HL-60 (cell line): ENCODE measurements at regions not wholly inside any gene's neighbourhood (a gene's known extent, or its start where the extent isn't known, plus 50 kb on each side); places are given as distances from the start of the nearest gene placed in this dataset.

ENCODE experiments used
- DNase-seq, 2 experiments: peaks; one replicate each; pipeline ENCODE4 v3.0.0-alpha.2; 2010 to 2020; ENCODE audit warnings: low read depth in 1 of 2, low spot score in 1 of 2
- H3K27ac ChIP-seq: fragments of 250-450 bp; sonication (Bioruptor Pico); replicated peaks from 2 replicates; pipeline ENCODE4 v1.5.1; 2020; ENCODE audit warnings: mild to moderate bottlenecking, moderate library complexity
- H3K27me3 ChIP-seq: fragments of 250-450 bp; sonication (Bioruptor Pico); 2 replicates; pipeline ENCODE4 v1.5.1; 2021; ENCODE audit warnings: mild to moderate bottlenecking, moderate library complexity; ENCODE audit not compliant: insufficient read depth, poor library complexity, severe bottlenecking
- H3K4me3 ChIP-seq: replicated peaks from 2 replicates; pipeline ENCODE4 v1.5.1; 2011; ENCODE audit warnings: mild to moderate bottlenecking, control low read depth, low read length; ENCODE audit not compliant: insufficient read depth
- GABPA ChIP-seq: IDR thresholded peaks from 2 replicates; pipeline ENCODE4 v1.6.1; 2012; ENCODE audit warnings: low read depth
- POLR2AphosphoS5 ChIP-seq: IDR thresholded peaks from 2 replicates; pipeline ENCODE4 v1.6.1; 2012; ENCODE audit warnings: low read depth
- SPI1 ChIP-seq: IDR thresholded peaks from 2 replicates; pipeline ENCODE4 v1.6.1; 2012; ENCODE audit warnings: low read depth, mild to moderate bottlenecking, borderline replicate concordance
- TF ChIP-seq, protein P1 (sequence below): IDR thresholded peaks from 2 replicates; pipeline ENCODE4 v1.6.1; 2012; ENCODE audit warnings: low read depth; ENCODE audit not compliant: insufficient replicate concordance
- TF ChIP-seq, protein P2 (sequence below): IDR thresholded peaks from one replicate; pipeline ENCODE4 v1.5.1; 2011; ENCODE audit warnings: low read length, control low read depth, inconsistent platforms; ENCODE audit not compliant: insufficient read depth

DNA sequence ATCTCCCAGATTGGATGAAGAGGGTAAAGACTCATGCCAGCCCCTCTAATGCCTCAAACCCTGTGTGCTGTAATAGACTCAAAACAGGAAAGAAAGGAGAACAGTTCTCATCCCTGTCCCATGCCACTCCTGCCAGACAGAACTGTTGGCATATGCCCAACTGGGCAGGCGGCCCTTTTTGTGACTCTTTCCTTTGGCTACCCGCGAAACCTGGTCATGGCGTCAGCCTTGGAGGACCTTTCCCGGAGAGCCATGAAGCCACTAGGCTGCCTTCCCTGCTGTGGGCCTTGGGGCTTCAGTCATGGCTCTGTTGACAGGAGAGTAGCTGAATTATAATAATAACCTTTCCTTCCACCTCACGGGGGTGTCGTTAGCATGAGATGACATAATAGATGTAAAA, 75.9 kb upstream of the SEMA6A start:
- no peak overlapping the region for H3K27ac ChIP-seq
- DNase-seq = no peak
- no peaks in the 10 kb centered on the region for H3K27me3 ChIP-seq
- no peak overlapping the region for H3K4me3 ChIP-seq
- TF ChIP-seq POLR2AphosphoS5 (no peak), SPI1 (no peak), GABPA (no peak)
- TF ChIP-seq, protein P1, sequence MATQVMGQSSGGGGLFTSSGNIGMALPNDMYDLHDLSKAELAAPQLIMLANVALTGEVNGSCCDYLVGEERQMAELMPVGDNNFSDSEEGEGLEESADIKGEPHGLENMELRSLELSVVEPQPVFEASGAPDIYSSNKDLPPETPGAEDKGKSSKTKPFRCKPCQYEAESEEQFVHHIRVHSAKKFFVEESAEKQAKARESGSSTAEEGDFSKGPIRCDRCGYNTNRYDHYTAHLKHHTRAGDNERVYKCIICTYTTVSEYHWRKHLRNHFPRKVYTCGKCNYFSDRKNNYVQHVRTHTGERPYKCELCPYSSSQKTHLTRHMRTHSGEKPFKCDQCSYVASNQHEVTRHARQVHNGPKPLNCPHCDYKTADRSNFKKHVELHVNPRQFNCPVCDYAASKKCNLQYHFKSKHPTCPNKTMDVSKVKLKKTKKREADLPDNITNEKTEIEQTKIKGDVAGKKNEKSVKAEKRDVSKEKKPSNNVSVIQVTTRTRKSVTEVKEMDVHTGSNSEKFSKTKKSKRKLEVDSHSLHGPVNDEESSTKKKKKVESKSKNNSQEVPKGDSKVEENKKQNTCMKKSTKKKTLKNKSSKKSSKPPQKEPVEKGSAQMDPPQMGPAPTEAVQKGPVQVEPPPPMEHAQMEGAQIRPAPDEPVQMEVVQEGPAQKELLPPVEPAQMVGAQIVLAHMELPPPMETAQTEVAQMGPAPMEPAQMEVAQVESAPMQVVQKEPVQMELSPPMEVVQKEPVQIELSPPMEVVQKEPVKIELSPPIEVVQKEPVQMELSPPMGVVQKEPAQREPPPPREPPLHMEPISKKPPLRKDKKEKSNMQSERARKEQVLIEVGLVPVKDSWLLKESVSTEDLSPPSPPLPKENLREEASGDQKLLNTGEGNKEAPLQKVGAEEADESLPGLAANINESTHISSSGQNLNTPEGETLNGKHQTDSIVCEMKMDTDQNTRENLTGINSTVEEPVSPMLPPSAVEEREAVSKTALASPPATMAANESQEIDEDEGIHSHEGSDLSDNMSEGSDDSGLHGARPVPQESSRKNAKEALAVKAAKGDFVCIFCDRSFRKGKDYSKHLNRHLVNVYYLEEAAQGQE = no peak
- TF ChIP-seq, protein P2, sequence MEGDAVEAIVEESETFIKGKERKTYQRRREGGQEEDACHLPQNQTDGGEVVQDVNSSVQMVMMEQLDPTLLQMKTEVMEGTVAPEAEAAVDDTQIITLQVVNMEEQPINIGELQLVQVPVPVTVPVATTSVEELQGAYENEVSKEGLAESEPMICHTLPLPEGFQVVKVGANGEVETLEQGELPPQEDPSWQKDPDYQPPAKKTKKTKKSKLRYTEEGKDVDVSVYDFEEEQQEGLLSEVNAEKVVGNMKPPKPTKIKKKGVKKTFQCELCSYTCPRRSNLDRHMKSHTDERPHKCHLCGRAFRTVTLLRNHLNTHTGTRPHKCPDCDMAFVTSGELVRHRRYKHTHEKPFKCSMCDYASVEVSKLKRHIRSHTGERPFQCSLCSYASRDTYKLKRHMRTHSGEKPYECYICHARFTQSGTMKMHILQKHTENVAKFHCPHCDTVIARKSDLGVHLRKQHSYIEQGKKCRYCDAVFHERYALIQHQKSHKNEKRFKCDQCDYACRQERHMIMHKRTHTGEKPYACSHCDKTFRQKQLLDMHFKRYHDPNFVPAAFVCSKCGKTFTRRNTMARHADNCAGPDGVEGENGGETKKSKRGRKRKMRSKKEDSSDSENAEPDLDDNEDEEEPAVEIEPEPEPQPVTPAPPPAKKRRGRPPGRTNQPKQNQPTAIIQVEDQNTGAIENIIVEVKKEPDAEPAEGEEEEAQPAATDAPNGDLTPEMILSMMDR = no peak

DNA sequence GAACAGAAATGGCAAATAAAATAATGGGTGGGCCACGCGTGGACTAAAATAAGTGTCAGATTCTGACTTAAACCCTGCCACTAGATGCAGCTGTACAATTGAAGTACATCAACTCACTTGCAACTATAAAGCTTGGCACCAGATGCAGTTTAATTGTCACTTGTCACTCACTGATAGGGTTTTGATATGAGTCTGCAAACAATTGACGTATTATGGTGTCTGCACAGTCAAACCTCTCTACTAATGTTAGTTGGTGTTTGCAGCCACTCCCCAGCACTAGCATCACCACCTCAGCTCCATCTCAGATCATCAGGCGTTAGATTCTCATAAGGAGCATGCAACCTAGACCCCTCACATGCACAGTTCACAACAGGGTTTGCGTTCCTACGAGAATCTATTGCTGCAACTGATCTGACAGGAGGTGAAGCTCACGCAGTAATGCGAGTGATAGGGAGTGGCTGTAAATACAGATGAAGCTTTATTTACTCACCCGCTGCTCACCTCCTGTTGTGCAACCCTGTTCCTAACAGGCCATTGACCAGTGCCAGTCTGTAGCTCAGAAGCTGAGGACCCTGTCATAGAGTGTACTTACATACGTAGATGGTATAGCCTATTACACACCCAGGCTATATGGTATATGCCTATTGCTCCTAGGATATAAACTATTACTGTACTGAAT, 72.1 kb upstream of the SEMA6A start:
- DNase-seq = no peak
- Histone ChIP-seq H3K27ac (no peak overlapping the region), H3K27me3 (no peaks in the 10 kb centered on the region), H3K4me3 (no peak overlapping the region)
- TF ChIP-seq SPI1 (no peak), GABPA (no peak), POLR2AphosphoS5 (no peak)
- TF ChIP-seq, protein P2 = no peak
- TF ChIP-seq, protein P1 = no peak

DNA sequence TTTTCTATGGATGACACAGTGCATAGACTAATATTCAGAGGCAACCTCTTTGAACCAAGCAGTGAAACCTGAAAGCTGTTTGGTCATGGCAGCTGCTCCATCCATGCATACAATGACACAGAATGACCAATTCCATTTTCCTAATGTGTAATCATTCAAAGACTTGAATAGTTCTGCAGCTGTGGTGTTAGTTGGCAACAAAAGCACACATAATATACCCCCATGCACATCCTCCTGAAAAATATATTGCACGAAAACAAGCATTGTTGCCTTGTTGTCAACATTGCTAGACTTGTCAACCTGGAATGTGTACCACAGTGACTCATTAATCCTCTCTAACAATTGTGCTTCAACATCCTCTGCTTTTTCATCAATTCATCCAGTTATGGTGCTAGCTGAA, 71.0 kb upstream of the SEMA6A start:
- Histone ChIP-seq H3K27me3 (no peaks in the 10 kb centered on the region), H3K27ac (no peak overlapping the region), H3K4me3 (no peak overlapping the region)
- no peak for DNase-seq
- no peak for TF ChIP-seq GABPA

DNA sequence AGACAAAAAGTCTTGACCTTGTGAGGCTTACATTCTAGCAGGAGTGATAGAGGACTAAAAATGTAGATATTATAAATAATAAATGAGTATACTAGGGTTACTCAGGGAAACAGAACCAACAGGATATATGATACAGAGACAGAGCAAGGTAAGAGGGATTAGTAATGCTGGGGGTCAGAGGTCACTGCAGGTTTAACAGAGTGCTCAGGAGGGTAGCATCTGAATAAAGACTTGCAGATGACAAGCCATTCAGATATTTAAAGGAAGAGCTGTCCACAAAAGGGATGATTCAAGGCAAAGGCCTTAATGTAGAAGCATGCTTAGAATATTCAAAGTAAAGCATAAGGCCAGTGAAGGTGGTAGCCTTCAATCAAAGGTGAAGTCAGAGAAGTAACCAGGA, 65.6 kb upstream of the SEMA6A start:
- H3K27me3 ChIP-seq = no peaks in the 10 kb centered on the region
- DNase-seq = no peak
- H3K27ac ChIP-seq = no peak overlapping the region
- TF ChIP-seq, protein P1 = no peak
- no peak for TF ChIP-seq SPI1
- no peak overlapping the region for H3K4me3 ChIP-seq
